SK-N-SH (cell line): ENCODE measurements at regions not wholly inside any gene's neighbourhood (a gene's known extent, or its start where the extent isn't known, plus 50 kb on each side); places are given as distances from the start of the nearest gene placed in this dataset.
"Not testable (repeated sequence)": the region's sequence is repeated elsewhere in the genome, so short reads cannot be mapped to it uniquely, and the experiment has no call there.

Experiments used
- CTCF ChIA-PET: fragments of 300-600, 350-600 bp; formaldehyde crosslinking; extraction: SDS; loops from one replicate; lab custom pipeline; 2021; lab: Yijun Ruan, JAX
- POLR2A ChIA-PET: fragments of 350-600 bp; sonication (Branson Sonifier 250); formaldehyde crosslinking; extraction: SDS; loops from one replicate; lab custom pipeline; 2020; ENCODE audit warnings: antibody characterized with exemption, inconsistent platforms; lab: Yijun Ruan, JAX
- DNase-seq: peaks from one replicate; pipeline ENCODE4 v3.0.0; 2012
- H2AFZ ChIP-seq: fragments of 200-600 bp; sonication (generic); 2 replicates; pipeline ENCODE4 v1.8.1; 2016; ENCODE audit warnings: antibody characterized with exemption, mild to moderate bottlenecking, low read depth
- H3F3A ChIP-seq: fragments of 200-600 bp; sonication (generic); replicated peaks from 2 replicates; pipeline ENCODE3; 2016; ENCODE audit warnings: antibody characterized with exemption, mild to moderate bottlenecking; ENCODE audit not compliant: insufficient read depth
- H3K27ac ChIP-seq, 2 experiments: fragments of 200-500 bp in 1 of 2; fragments of 200-600 bp in 1 of 2; sonication (Bioruptor generic) in 1 of 2; sonication (generic), shearing (Covaris generic) in 1 of 2; 2 replicates each; pipeline versions ENCODE4 v1.5.1 to v1.6.1; 2014 to 2016; ENCODE audit warnings: low read depth in 2 of 2, inconsistent platforms in 1 of 2, low read length in 1 of 2, mild to moderate bottlenecking in 1 of 2, mixed read lengths in 1 of 2
- H3K27me3 ChIP-seq: fragments of 200-600 bp; sonication (generic), shearing (Covaris generic); 2 replicates; pipeline ENCODE4 v1.6.1; 2016; ENCODE audit warnings: mixed run types; ENCODE audit not compliant: insufficient read depth
- H3K36me3 ChIP-seq, 2 experiments: fragments of 200-500 bp in 1 of 2; fragments of 200-600 bp in 1 of 2; sonication (Bioruptor generic) in 1 of 2; sonication (generic) in 1 of 2; replicated peaks in 1 of 2; 2 replicates each; pipeline versions ENCODE3 to v1.5.1; 2014 to 2016; ENCODE audit warnings: low read length in 1 of 2, mild to moderate bottlenecking in 1 of 2; ENCODE audit not compliant: insufficient read depth in 2 of 2, control insufficient read depth in 1 of 2
- H3K4me1 ChIP-seq, 2 experiments: fragments of 200-500 bp in 1 of 2; fragments of 200-600 bp in 1 of 2; sonication (Bioruptor generic) in 1 of 2; sonication (generic), shearing (Covaris generic) in 1 of 2; 2 replicates each; pipeline versions ENCODE4 v1.5.1 to v1.6.1; 2014 to 2016; ENCODE audit warnings: low read depth in 1 of 2, low read length in 1 of 2, mixed run types in 1 of 2; ENCODE audit not compliant: insufficient read depth in 2 of 2, control insufficient read depth in 1 of 2
- H3K4me2 ChIP-seq: fragments of 200-600 bp; sonication (generic), shearing (Covaris generic); 2 replicates; pipeline ENCODE4 v1.6.1; 2017; ENCODE audit warnings: mixed run types
- H3K4me3 ChIP-seq, 2 experiments: fragments of 200-500 bp in 1 of 2; fragments of 200-600 bp in 1 of 2; sonication (Bioruptor generic) in 1 of 2; sonication (generic), shearing (Covaris generic) in 1 of 2; 2 replicates each; pipeline versions ENCODE4 v1.5.1 to v1.8.1; 2014 to 2016; ENCODE audit warnings: low read depth in 2 of 2, inconsistent platforms in 1 of 2, low read length in 1 of 2, mild to moderate bottlenecking in 1 of 2, mixed read lengths in 1 of 2, moderate library complexity in 1 of 2
- H3K79me2 ChIP-seq: fragments of 200-600 bp; sonication (generic); 2 replicates; pipeline ENCODE4 v1.8.1; 2017; ENCODE audit warnings: mild to moderate bottlenecking; ENCODE audit not compliant: insufficient read depth
- H3K9ac ChIP-seq: fragments of 200-600 bp; sonication (generic); 2 replicates; pipeline ENCODE4 v1.6.1; 2017; ENCODE audit warnings: mixed run types
- H3K9me2 ChIP-seq: fragments of 200-600 bp; sonication (generic); 2 replicates; pipeline ENCODE4 v1.6.1; 2017; ENCODE audit warnings: mixed run types
- H3K9me3 ChIP-seq: fragments of 200-600 bp; sonication (generic); 2 replicates; pipeline ENCODE4 v1.6.1; 2017; ENCODE audit warnings: mixed run types, mild to moderate bottlenecking, moderate library complexity
- H4K20me1 ChIP-seq: fragments of 200-600 bp; sonication (generic); 2 replicates; pipeline ENCODE4 v1.6.1; 2017; ENCODE audit warnings: mild to moderate bottlenecking, mixed run types; ENCODE audit not compliant: insufficient read depth
- EP300 ChIP-seq, 2 experiments: IDR thresholded peaks; 2 replicates each; pipeline versions ENCODE4 v1.4.0 to v1.6.1; 2012; ENCODE audit warnings: borderline replicate concordance in 1 of 2, low read depth in 1 of 2, low read length in 1 of 2
- TEAD4 ChIP-seq: IDR thresholded peaks from 2 replicates; pipeline ENCODE4 v1.4.0; 2012; ENCODE audit warnings: mild to moderate bottlenecking, borderline replicate concordance; ENCODE audit not compliant: insufficient read depth
- ZBTB33 ChIP-seq: IDR thresholded peaks from 2 replicates; pipeline ENCODE4 v1.4.0; 2012; ENCODE audit warnings: low read depth, borderline replicate concordance
- WGBS: methylation state at CpG from one replicate; pipeline ENCODE4 v1.1.6; 2017; ENCODE audit warnings: low lambda C conversion rate; 5-methylcytosine and 5-hydroxymethylcytosine counted together

GRCh38 chr1:54471588-54471987, 65.4 kb upstream of the SSBP3 start:
- WGBS, result 86% methylated on average over 3 of the region's 7 CpGs
- no peak for DNase-seq
- H3K9me3 ChIP-seq, result no peaks in the 10 kb centered on the region
- ChIA-PET POLR2A (no interaction called here), CTCF (interaction anchor here (1.2 kb wide), 2 partner anchors 9 to 18 kb away, joined by 3 to 4 read pairs; no protein-coding TSS in a partner anchor)
- peaks cover 0 to 17% of the 10 kb centered on the region in 2 experiments; a peak in 1 of 4 replicates for H3K4me1 ChIP-seq
- H3K9ac ChIP-seq, result no peak overlapping the region
- H4K20me1 ChIP-seq, result no peaks in the 10 kb centered on the region
- no peak overlapping the region for H3K4me2 ChIP-seq
- H3K27ac ChIP-seq, result no peak overlapping the region
- H3K27me3 ChIP-seq, result no peaks in the 10 kb centered on the region
- H3K9me2 ChIP-seq, result no peaks in the 10 kb centered on the region
- H3K4me3 ChIP-seq, result no peak overlapping the region
- H3F3A ChIP-seq, result no peaks in the 10 kb centered on the region
- H2AFZ ChIP-seq, result no peak overlapping the region
- no peaks in the 10 kb centered on the region for H3K36me3 ChIP-seq
- TF ChIP-seq TEAD4 (no peak), ZBTB33 (no peak), EP300 (IDR thresholded peaks at IDR 0.05; ENCODE audit: borderline replicate concordance in 1 of 2, low read depth in 1 of 2, low read length in 1 of 2) (no peak)
- TF ChIP-seq, all 33 proteins: peak for 0
- no peaks in the 10 kb centered on the region for H3K79me2 ChIP-seq

- H3K4me2 ChIP-seq, H2AFZ ChIP-seq, H3K27me3 ChIP-seq, H3F3A ChIP-seq, H3K9me2 ChIP-seq, CTCF ChIA-PET, POLR2A ChIA-PET, DNase-seq, H3K79me2 ChIP-seq, H3K9me3 ChIP-seq, H3K27ac ChIP-seq, H3K4me1 ChIP-seq, H3K36me3 ChIP-seq, H4K20me1 ChIP-seq, H3K9ac ChIP-seq, H3K4me3 ChIP-seq: not testable (repeated sequence)
- WGBS, result 61% methylated on average over 2 of the region's 2 CpGs
Observed at GRCh38 chr1:54469444-54469843, 63.2 kb upstream of the SSBP3 start.

DNA sequence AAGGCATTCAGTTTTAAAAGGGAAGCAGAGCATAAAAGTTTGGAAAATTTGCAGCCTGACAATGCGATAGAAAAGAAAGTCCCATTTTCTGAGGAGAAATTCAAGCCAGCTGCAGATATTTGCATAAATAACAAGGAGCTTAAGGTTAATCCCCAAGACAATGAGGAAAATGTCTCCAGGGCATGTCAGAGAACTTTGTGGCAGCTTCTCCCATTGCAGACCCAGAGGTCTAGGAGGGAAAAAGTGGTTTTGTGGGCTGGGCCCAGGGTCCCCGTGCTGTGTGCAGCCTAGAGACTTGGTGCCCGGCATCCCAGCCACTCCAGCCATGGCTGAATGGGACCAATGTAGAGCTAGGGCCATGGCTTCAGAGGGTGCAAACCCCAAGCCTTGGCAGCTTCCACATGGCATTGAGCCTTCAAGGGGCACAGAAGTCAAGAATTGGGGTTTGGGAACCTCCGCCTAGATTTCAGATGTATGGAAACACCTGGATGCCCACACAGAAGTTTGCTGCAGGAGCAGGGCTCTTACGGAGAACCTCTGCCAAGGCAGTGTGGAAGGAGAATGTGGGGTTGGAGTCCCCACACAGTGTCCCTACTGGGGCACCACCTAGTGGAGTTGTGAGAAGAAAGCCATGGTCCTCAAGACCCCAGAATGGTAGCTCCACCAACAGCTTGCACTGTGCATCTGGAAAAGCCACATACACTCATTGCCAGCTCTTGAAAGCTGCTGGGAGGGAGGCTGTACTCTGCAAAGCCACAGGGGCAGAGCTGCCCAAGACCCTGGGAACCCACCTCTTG, 62.3 kb upstream of the SSBP3 start:
- H3F3A ChIP-seq, H4K20me1 ChIP-seq, H3K4me2 ChIP-seq, H3K9ac ChIP-seq, CTCF ChIA-PET, H3K4me1 ChIP-seq, H3K79me2 ChIP-seq, H3K27me3 ChIP-seq, H3K9me2 ChIP-seq, H3K4me3 ChIP-seq, POLR2A ChIA-PET, H3K9me3 ChIP-seq, DNase-seq, H2AFZ ChIP-seq, H3K36me3 ChIP-seq, H3K27ac ChIP-seq: not testable (repeated sequence)
- WGBS, result 98% methylated on average over 5 of the region's 5 CpGs
